ENCODE measurements at regions not wholly inside any gene's neighbourhood (a gene's known extent, or its start where the extent isn't known, plus 50 kb on each side); places are given as distances from the start of the nearest gene placed in this dataset.

- no peak for DNase-seq
These were observed 118.8 kb upstream of the TENM3 start for GRCh38 chr4:182124359-182124758.

GRCh38 chr4:182126096-182126495 is 117.1 kb upstream of the TENM3 start:
- no peak for DNase-seq

- DNase-seq: no peak
These were observed 116.6 kb upstream of the TENM3 start for GRCh38 chr4:182126603-182127002.

- DNase-seq: no peak
These were observed 110.2 kb upstream of the TENM3 start for GRCh38 chr4:182133033-182133432.

GRCh38 chr4:182134261-182134660 is 108.9 kb upstream of the TENM3 start:
- no peak for DNase-seq

- DNase-seq: no peak
These were observed 107.0 kb upstream of the TENM3 start for GRCh38 chr4:182136201-182136600.

- no peak for DNase-seq
These were observed 105.9 kb upstream of the TENM3 start for GRCh38 chr4:182137343-182137742.

GRCh38 chr4:182139491-182139890 is 103.7 kb upstream of the TENM3 start:
- DNase-seq: no peak

GRCh38 chr4:182140547-182140946 is 102.7 kb upstream of the TENM3 start:
- DNase-seq: no peak

GRCh38 chr4:182141061-182141460 is 102.1 kb upstream of the TENM3 start:
- DNase-seq: no peak

- no peak for DNase-seq
These were observed 100.8 kb upstream of the TENM3 start for GRCh38 chr4:182142176-182143085.

- DNase-seq: no peak
These were observed 99.9 kb upstream of the TENM3 start for GRCh38 chr4:182143086-182143821.

- no peak for DNase-seq
These were observed 99.2 kb upstream of the TENM3 start for GRCh38 chr4:182143822-182144625.

- DNase-seq: no peak
These were observed 98.4 kb upstream of the TENM3 start for GRCh38 chr4:182144626-182145333.

GRCh38 chr4:182145334-182145905 is 97.8 kb upstream of the TENM3 start:
- no peak for DNase-seq

- DNase-seq: no peak
These were observed 95.8 kb upstream of the TENM3 start for GRCh38 chr4:182147391-182147790.

- no peak for DNase-seq
These were observed 92.6 kb upstream of the TENM3 start for GRCh38 chr4:182150645-182151044.

GRCh38 chr4:182155806-182156205 is 87.4 kb upstream of the TENM3 start:
- no peak for DNase-seq

- no peak for DNase-seq
These were observed 80.0 kb upstream of the TENM3 start for GRCh38 chr4:182163180-182163579.

- no peak for DNase-seq
These were observed 73.6 kb upstream of the TENM3 start for GRCh38 chr4:182169572-182169971.

- no peak for DNase-seq
These were observed 73.2 kb upstream of the TENM3 start for GRCh38 chr4:182169987-182170386.

- no peak for DNase-seq
These were observed 72.7 kb upstream of the TENM3 start for GRCh38 chr4:182170417-182170935.

Measured in activated gamma-delta T cell treated with Interleukin-2 at 50 U/mL for 16 hours (primary cell).